ENCODE measurements at regions not wholly inside any gene's neighbourhood (a gene's known extent, or its start where the extent isn't known, plus 50 kb on each side); places are given as distances from the start of the nearest gene placed in this dataset.
"Not testable (repeated sequence)": the region's sequence is repeated elsewhere in the genome, so short reads cannot be mapped to it uniquely, and the experiment has no call there.

DNA sequence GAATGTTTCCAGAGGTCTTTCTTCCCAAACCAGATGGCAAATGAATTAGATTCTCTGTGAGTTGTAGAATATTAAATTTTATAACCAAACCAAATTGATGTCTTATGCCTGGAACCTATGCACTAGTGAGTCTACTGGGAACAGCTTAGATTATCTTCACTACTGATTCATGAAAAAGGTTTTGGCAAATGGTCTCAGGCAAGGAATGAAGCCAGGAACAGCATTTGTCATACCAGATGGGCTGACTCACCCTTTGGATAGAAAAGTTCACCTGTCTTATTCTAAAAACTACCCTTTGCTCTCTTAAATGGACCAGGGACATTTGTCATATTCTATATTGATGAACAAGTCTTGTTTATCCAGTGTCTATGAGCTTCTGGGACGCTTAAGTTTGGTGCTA lies 135.4 kb upstream of the ECI2 start:
- peak overlapping the region in 1 of 21 experiments; percentile 50 for H3K27ac ChIP-seq

DNA sequence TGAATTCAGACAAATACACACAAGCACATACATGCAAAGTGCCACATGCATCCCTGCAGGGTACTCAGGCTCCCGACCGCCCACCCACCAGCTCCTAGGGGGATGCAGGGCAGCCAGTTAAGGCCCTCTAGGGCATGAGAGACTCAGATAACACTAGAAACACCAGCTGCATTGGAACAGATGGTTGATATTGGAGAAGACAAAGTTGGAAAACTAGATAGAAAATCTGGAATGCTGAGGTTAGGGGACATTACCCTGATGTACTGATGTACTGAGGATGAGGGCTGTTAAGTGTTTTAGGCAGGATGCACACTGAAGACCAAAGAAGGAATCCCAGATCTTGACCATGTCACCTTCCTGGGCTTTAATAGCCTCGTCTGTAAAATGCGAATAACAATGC lies 134.6 kb upstream of the ECI2 start:
- Histone ChIP-seq H3K4me3 (no peak overlapping the region), H3K27ac (no peak overlapping the region)

More for the DNA sequence above, 135.4 kb upstream of the ECI2 start:
- H3K4me3 ChIP-seq, result no peak overlapping the region

DNA sequence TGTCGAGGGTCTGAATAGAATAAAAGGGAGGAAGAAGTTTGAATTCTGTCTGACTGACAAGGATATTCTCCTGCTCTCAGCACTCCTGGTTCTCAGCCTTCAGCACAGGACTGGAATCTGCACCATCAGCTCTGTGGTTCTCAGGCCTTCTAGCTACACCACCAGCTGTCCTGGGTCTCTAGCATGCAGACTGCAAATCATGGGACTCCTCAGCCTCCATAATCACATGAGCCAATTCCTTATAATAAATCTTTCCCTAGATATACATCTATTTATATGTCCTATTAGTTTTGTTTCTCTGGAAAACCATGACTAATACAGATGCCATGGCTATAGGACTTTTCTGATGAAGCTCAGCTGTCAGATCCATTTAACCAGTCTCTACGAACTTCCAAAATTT lies 132.8 kb upstream of the ECI2 start:
- no peak overlapping the region for H3K4me3 ChIP-seq
- H3K27ac ChIP-seq, result no peak overlapping the region

DNA sequence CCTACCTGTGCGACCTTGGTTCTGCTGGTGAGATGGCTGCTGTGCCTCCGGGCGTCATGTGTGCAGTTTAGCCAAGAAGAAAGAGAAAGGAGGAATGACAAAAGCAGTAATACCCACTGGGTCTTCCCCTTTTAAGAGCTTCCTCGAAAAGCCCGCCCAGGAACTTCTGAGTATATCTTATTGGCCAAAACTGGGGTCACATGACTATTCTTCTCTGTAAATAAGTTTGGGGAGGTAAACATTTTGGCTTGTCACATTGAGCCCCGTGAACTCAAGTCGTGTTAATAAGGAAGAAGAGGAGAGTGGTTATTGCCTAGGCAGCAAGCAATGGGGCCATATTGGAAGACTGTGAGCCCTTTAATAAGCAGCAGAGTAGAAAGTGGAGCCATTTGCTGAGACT lies 130.4 kb upstream of the ECI2 start:
- no peak overlapping the region for H3K4me3 ChIP-seq
- H3K27ac ChIP-seq, result no peak overlapping the region

DNA sequence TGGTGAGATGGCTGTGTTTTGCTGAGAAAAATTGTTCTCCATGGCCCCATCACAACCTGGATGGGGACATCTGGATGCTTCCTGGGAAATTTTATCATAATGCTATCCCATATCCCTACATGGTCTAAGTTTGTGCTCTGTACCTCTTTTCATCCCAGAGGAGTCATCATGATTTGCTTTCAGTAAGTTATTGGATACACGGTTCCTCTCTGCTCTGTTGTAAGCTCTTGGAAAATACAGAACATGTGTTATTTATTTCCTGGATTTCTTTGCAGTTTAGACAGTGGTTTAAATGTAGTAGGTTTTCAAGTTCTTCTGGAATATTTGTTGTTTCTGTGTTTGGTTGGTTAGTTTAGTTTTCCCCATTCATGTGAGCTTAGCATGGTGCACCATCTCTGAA lies 129.2 kb upstream of the ECI2 start:
- Histone ChIP-seq H3K4me3 (no peak overlapping the region), H3K27ac (no peak overlapping the region)

DNA sequence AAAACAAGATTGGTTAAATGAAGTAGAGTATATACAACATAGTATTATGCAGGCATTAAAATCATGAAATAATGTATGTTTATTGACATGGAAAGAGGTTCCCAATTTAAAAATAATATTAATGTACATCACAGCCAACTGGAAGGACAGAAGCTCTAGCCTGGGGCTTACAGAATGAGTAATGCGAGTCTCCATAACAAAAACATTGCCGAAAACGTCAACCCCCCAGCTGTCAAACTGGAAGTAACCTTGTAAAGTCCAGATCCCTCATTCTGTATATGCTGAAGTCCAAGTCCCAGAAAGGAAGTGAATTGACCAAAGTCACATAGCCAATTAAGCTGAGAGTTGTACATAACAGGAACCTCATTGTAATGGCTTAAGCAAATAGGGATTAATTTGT lies 128.7 kb upstream of the ECI2 start:
- H3K27ac ChIP-seq, result no peak overlapping the region
- H3K4me3 ChIP-seq, result no peak overlapping the region

DNA sequence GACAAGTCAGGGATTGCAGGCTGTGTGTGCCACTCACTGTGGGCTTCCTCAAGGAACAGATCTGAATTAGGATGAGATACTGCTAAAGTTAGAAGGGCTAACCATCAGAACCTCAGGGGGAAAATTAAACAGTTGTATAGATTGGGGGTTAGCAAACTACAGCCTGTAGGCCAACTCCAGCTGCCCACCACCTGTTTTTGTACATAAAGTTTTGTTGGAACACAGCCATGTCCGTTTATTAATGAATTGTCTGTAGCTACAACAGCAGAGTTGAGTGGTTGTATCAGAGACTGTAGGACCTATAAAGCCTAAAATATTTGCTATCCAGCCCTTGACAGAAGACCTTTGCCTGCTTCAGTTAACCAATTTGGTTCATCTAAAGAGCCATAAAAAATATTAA lies 127.2 kb upstream of the ECI2 start:
- no peak overlapping the region for H3K27ac ChIP-seq
- H3K4me3 ChIP-seq, result no peak overlapping the region

DNA sequence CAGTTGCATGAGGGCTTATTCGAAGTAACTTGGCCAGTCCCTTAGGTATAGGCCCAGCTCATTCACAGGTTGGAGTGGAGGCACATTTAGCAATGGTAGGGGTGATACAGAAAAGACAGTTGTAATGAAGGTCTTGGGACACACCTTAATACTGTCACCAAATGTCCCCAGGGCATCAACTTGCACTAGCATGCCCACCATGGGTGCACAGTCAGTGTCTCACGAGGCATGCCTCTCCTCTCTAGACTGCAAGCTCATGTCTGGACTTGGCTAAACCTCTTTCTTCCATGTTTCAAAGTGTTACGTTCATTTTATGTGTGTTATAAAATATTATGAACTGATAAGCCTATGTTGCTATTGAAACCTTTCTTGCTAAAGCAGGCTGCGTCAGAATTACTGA lies 124.0 kb upstream of the ECI2 start:
- H3K4me3 ChIP-seq, result no peak overlapping the region

DNA sequence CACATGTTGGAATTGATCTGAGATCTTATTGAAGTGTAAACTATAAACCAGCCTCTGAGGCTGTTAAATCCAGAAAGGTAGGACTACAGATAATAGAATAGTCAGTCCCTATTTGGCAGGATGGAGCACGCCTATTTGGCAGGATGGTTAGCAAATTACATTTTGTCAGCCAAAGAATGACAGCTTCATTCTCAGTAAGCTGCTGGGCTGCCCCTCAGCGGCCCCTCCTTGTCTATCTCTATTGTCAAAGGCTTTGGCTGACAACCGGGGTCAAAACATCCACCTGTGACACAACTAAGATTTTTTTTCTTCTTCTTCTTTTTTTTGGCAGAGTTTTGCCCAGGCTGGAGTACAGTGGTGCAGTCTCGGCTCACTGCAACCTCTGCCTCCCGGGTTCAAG lies 123.4 kb upstream of the ECI2 start:
- H3K27ac ChIP-seq, result peak overlapping the region in 3 of 21 experiments; percentile 4 to 63 (median 7)
- H3K4me3 ChIP-seq, result no peak overlapping the region

More for the DNA sequence above, 124.0 kb upstream of the ECI2 start:
- H3K27ac ChIP-seq, result peak overlapping the region in 5 of 21 experiments; percentile 4 to 63 (median 33)

DNA sequence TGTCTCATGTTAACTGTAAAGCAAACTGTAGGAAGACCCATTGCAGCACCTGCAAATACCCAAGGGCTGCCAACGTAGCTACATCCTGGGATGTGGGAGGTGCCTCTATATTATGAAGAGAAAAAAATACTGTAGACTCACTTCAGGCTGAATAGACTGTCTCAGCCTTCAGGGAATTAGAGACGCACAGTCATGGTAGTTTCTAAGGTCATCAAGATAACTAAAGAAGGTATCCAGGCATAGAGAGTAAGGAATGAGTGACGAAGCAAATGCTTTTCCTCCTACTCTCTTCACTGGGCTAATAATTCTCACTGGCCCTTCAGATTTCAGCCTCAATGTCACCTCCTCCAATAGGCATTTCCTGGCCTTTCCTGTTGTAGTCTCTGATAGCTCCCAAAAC lies 121.6 kb upstream of the ECI2 start:
- Histone ChIP-seq H3K4me3 (no peak overlapping the region), H3K27ac (no peak overlapping the region)

DNA sequence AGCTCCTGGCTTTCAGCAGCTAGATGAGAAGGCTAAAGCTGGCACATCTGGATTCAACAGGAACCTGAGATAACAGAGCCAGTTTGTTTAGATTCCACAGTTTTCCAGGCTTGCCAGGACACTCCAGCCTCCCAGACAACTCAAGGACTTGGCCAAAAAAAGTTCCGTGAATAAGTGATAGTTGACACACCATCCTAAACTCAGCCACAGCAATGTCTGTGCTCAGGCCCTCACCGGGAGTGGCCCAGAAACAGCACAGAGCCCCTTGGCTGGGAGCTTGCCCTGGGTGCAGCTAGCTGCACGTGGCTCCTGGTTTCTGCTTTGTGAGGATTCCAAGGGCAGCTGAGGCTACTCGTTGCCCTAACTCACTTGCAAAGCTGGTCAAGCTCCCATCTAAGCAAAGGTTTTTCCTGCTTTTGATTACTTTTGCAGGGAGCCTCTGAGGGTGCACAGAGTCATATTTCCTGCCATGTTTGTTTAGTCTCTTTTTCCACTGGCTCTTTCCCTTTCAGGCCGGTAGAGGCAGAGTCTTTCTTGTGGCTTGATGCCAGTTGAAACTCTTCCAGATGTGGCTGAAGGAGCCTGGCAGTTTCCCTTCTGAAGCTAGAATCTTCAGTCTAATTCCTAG lies 118.3 kb upstream of the ECI2 start:
- Histone ChIP-seq H3K27ac (peak overlapping the region in 11 of 21 experiments; percentile 9 to 68 (median 52)), H3K4me3 (no peak overlapping the region)

DNA sequence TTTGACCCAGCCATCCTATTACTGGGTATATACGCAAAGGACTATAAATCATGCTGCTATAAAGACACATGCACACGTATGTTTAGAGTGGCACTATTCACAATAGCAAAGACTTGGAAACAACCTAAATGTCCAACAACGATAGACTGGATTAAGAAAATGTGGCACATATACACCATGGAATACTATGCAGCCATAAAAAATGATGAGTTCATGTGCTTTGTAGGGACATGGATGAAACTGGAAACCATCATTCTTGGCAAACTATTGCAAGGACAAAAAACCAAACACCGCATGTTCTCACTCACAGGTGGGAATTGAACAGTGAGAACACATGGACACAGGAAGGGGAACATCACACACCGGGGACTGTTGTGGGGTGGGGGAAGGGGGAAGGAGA lies 117.1 kb upstream of the ECI2 start:
- H3K27ac ChIP-seq, H3K4me3 ChIP-seq: not testable (repeated sequence)

DNA sequence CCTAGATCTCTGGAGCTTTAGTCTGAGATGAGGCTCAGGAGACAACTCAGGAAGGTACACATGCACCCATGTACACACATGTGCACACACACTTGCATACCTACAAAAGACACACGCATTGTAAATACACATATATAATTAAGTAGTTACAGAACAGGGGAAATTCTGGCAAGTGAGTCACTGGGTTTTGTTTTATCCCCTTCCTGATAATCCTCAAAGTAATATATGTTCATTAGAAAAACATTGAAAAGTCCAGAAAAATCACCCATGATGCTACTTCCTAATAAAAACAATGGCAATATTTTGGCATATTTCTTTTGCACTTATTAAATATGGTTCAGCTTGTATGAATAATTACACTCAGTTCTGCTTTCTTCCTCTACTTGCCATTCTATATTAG lies 115.3 kb upstream of the ECI2 start:
- no peak overlapping the region for H3K27ac ChIP-seq
- no peak overlapping the region for H3K4me3 ChIP-seq

DNA sequence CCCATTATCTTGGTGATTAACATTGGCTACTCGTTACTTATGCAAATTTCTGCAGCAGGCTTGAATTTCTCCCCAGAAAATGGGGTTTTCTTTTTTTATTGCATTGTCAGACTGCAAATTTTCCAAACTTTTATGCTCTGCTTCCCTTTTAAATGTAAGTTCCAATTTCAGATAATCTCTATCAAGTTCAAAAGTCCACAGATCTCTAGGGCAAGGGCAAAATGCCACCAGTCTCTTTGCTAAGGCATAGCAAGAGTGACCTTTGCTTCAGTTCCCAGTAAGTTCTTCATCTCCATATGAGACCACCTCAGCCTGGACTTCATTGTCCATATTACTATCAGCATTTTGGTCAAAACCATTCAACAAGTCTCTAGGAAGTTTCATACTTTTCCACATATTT lies 108.5 kb upstream of the ECI2 start:
- H3K27ac ChIP-seq, H3K4me3 ChIP-seq: not testable (repeated sequence)

DNA sequence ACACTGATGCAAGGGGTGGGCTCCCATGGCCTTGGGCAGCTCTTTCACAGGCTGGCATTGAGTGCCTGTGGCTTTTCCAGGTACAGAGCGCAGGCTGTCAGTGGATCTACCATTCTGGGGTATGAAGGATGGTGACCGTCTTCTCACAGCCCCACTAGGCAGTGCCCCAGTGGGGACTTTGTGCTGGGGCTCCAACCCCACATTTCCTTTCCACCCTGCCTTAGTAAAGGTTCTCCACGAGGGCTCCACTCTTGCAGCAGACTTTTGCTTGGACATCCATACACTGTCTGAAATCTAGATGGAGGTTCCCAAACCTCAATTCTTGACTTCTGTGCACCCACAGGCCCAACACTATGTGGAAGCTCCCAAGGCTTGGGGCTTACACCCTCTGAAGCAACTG lies 107.9 kb upstream of the ECI2 start:
- H3K27ac ChIP-seq, result no peak overlapping the region
- H3K4me3 ChIP-seq, result no peak overlapping the region

DNA sequence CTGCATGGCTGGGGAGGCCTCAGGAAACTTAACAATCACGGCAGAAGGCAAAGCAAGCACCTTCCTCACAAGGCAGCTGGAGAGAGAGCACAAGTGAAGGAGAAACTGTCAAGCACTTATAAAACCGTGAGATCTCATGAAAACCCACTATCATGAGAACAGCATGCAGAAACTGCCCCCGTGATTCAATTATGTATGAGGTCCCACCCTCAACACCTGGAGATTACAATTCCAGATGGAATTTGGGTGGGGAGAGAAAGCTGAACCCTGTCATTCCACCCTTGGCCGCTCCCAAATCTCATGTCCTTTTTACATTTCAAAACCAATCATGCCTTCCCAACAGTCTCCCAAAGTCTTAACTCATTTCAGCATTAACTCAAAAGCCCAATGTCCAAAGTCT lies 107.2 kb upstream of the ECI2 start:
- no peak overlapping the region for H3K27ac ChIP-seq
- H3K4me3 ChIP-seq, result no peak overlapping the region

DNA sequence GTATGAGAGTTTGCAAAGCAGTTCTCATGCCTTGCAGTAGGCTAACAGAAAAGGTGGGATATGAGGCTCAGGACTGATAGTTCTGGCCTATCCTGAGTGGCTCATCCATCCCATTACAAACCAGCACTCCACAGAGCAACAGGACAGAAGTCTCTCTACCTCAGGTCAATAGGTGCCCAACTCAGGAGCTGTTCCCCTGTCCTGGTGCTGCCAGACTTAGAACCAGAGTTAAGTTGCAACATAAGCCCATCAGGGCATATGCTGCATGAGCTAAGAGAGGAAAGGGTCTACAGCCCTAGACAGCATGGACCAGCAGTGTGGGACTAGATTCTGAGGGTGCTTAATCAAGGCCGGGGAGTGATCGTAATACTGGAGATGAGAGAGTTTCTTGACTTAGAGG lies 104.8 kb upstream of the ECI2 start:
- Histone ChIP-seq H3K4me3 (no peak overlapping the region), H3K27ac (no peak overlapping the region)

DNA sequence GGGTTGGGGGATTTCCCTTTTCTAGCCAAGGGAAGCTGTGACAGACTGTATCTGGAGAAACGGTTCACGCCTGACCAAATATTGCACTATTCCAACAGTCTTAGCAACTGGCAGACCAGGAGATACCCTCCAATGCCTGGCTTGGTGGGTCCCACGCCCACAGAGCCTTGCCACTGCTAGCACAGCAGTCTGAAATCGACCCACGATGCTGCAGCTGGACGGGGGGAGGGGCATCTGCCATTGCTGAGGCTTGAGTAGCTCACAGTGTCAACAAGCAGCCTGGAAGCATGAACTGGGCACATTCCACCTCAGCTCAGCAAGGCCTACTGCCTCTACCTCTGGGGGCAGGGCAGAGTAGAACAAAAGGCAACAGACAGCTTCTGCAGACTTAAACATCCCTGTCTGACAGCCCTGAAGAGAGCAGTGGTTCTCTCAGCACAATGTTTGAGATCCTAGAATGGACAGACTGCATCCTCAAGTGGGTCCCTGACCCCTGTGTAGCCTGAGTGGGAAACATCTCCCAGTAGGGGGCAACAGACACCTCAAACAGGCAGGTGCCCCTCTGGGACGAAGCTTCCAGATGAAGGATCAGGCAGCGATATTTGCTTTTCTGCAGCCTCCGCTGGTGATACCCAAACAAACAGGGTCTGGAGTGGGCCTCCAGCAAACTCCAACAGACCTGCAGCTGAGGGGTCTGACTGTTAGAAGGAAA lies 89.9 kb upstream of the ECI2 start:
- Histone ChIP-seq H3K4me3 (no peak overlapping the region), H3K27ac (no peak overlapping the region)

DNA sequence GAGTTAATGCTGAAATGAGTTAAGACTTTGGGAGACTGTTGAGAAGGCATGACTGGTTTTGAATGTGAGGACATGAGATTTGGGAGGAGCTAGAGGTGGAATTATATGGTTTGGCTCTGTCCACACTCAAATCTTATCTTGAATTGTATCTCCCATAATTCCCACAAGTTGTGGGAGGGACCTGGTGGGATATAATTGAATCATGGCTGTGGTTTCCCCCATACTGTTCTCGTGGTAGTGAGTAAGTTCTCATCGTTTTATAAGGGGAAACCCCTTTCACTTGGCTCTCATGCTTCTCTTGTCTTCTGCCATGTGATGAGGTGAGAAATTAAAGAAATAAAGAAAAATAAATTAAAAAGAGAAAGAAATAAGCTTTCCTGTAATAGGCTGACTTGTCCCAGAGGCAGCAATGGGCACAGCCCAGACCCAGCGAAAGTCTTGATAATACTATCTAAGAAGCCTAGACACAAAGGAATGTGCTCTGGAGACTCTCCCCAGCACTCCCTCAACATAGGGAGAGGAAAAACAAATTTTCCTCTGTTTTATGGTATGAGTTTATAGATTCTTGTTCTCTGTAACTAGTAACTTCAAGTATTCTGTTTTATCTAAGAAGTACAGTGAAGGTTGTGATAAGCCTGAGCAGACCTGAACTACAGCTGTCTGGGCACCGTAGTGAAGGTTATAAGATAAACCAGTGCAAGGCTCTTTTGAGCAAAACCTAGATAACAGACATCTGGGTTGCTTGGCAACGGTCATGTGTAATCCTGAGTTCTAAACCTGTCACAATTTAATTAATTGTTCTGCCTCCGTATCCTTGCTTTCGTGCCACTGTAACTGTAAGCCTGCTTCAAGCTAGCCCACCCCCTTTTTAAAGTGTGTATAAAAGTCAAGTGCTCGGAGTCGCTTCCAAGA lies 88.9 kb upstream of the ECI2 start:
- Histone ChIP-seq H3K27ac (no peak overlapping the region), H3K4me3 (no peak overlapping the region)

DNA sequence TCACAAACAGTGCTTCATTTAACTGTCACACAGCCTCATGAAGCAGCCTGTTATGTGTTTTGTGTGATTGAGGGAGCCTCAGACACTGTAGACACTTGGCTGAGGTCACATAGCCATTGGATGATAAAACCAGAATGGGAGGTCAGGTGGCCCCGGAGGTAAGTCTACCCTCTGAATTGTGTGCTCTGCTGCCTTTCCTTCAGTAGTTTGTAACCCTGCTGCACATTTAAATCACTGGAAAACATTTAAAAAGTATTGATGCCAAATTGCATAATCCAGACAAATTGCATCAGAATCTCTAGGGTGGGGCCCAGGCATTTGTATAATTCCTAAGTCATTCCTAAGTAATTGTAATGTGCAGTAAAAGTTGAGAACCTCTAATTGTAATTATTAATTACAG lies 85.2 kb upstream of the ECI2 start:
- Histone ChIP-seq H3K27ac (no peak overlapping the region), H3K4me3 (no peak overlapping the region)

Data from skin epidermis (tissue), 12 donors.